Head of caudate nucleus (tissue), 42 donors: ENCODE measurements at regions not wholly inside any gene's neighbourhood (a gene's known extent, or its start where the extent isn't known, plus 50 kb on each side); places are given as distances from the start of the nearest gene placed in this dataset.

Experiments
- DNase-seq, 42 donors: peaks; one replicate each; pipeline versions ENCODE4 v3.0.0 to v3.0.0-alpha.2; 2020 to 2021; ENCODE audit warnings: mixed read lengths in 7 of 42
- intact Hi-C: fragments of 100-400 bp; cut with DNase I; formaldehyde crosslinking; loops from one replicate; pipeline ENCODE4 v1.15.0; 2022

- intact Hi-C loops, result loop anchor here (10.0 kb wide), 1 partner anchor 69 kb away; the partner anchor contains the start of gene MYCN
- peak in 10 of 42 donors; percentile 19 to 64 (median 32) for DNase-seq
Measured at GRCh38 chr2:16013359-16013911, 73.1 kb downstream of the MYCN start.

GRCh38 chr2:16012626-16013358 lies 72.4 kb downstream of the MYCN start:
- peak in 39 of 42 donors; percentile 25 to 78 (median 48) for DNase-seq
- intact Hi-C loops, result loop anchor here (10.0 kb wide), 1 partner anchor 68 kb away; the partner anchor contains the start of gene MYCN

GRCh38 chr2:16012029-16012596 lies 71.8 kb downstream of the MYCN start:
- intact Hi-C loops, result loop anchor here (10.0 kb wide), 1 partner anchor 67 kb away; the partner anchor contains the start of gene MYCN
- DNase-seq, result no peak

- DNase-seq, result no peak
- intact Hi-C loops, result loop anchor here (10.0 kb wide), 1 partner anchor 67 kb away; the partner anchor contains the start of gene MYCN
Measured at GRCh38 chr2:16011621-16011960, 71.2 kb downstream of the MYCN start.

- intact Hi-C loops, result loop anchor here (10.0 kb wide), 1 partner anchor 66 kb away; the partner anchor contains the start of gene MYCN
- DNase-seq, result no peak
Measured at GRCh38 chr2:16010951-16011620, 70.7 kb downstream of the MYCN start.

GRCh38 chr2:16010011-16010410 lies 69.7 kb downstream of the MYCN start:
- DNase-seq, result no peak
- intact Hi-C loops, result loop anchor here (10.0 kb wide), 1 partner anchor 65 kb away; the partner anchor contains the start of gene MYCN

- intact Hi-C loops, result no loop called here
- DNase-seq, result no peak
Measured at GRCh38 chr2:16009560-16009959, 69.2 kb downstream of the MYCN start.

- intact Hi-C loops, result no loop called here
- DNase-seq, result no peak
Measured at GRCh38 chr2:16008856-16009255, 68.5 kb downstream of the MYCN start.

- intact Hi-C loops, result no loop called here
- no peak for DNase-seq
Measured at GRCh38 chr2:16008331-16008850, 68.0 kb downstream of the MYCN start.

- intact Hi-C loops, result no loop called here
- DNase-seq, result no peak
Measured at GRCh38 chr2:16007167-16007934, 67.0 kb downstream of the MYCN start.

- no peak for DNase-seq
- intact Hi-C loops, result no loop called here
Measured at GRCh38 chr2:16006537-16007166, 66.3 kb downstream of the MYCN start.

- intact Hi-C loops, result no loop called here
- no peak for DNase-seq
Measured at GRCh38 chr2:16005816-16006536, 65.6 kb downstream of the MYCN start.

- no peak for DNase-seq
- intact Hi-C loops, result no loop called here
Measured at GRCh38 chr2:16005389-16005788, 65.0 kb downstream of the MYCN start.

GRCh38 chr2:16003809-16004208 lies 63.5 kb downstream of the MYCN start:
- no peak for DNase-seq
- intact Hi-C loops, result no loop called here

- intact Hi-C loops, result no loop called here
Measured at GRCh38 chr2:16003152-16003551, 62.8 kb downstream of the MYCN start.

GRCh38 chr2:16002575-16002974 lies 62.2 kb downstream of the MYCN start:
- DNase-seq, result no peak
- intact Hi-C loops, result no loop called here

More at GRCh38 chr2:16003152-16003551, 62.8 kb downstream of the MYCN start:
- no peak for DNase-seq

GRCh38 chr2:16002144-16002543 lies 61.8 kb downstream of the MYCN start:
- intact Hi-C loops, result no loop called here

GRCh38 chr2:16000642-16001041 lies 60.3 kb downstream of the MYCN start:
- intact Hi-C loops, result no loop called here

More at GRCh38 chr2:16002144-16002543, 61.8 kb downstream of the MYCN start:
- no peak for DNase-seq

More at GRCh38 chr2:16000642-16001041, 60.3 kb downstream of the MYCN start:
- DNase-seq, result no peak
